Muscle layer of duodenum (tissue), 2 donors: ENCODE measurements at regions not wholly inside any gene's neighbourhood (a gene's known extent, or its start where the extent isn't known, plus 50 kb on each side); places are given as distances from the start of the nearest gene placed in this dataset.

Experiments used
- H3K27ac ChIP-seq: one replicate; pipeline ENCODE4 v1.7.0; 2013; ENCODE audit warnings: mild to moderate bottlenecking, low read length
- H3K27me3 ChIP-seq: one replicate; pipeline ENCODE4 v1.7.0; 2013; ENCODE audit warnings: low read depth, mild to moderate bottlenecking, control low read depth, low read length
- H3K36me3 ChIP-seq, 2 donors: one replicate each; pipeline ENCODE4 v1.7.0; 2013; ENCODE audit warnings: low read length in 2 of 2, control low read depth in 1 of 2, mild to moderate bottlenecking in 1 of 2; ENCODE audit not compliant: insufficient read depth in 2 of 2, control insufficient read depth in 1 of 2
- H3K4me1 ChIP-seq, 2 donors: one replicate each; pipeline ENCODE4 v1.7.0; 2013; ENCODE audit warnings: low read length in 2 of 2, mild to moderate bottlenecking in 2 of 2, control low read depth in 1 of 2, moderate library complexity in 1 of 2; ENCODE audit not compliant: insufficient read depth in 2 of 2, control insufficient read depth in 1 of 2
- H3K4me3 ChIP-seq, 2 donors: one replicate each; pipeline ENCODE4 v1.7.0; 2013; ENCODE audit warnings: low read length in 2 of 2, low read depth in 1 of 2, mild to moderate bottlenecking in 1 of 2
- H3K9me3 ChIP-seq, 2 donors: one replicate each; pipeline ENCODE4 v1.7.0; 2013; ENCODE audit warnings: low read length in 2 of 2, control low read depth in 1 of 2, mild to moderate bottlenecking in 1 of 2; ENCODE audit not compliant: control insufficient read depth in 1 of 2
- donor health status: healthy.

- no peaks in the 10 kb centered on the region for H3K9me3 ChIP-seq
- H3K36me3 ChIP-seq = no peaks in the 10 kb centered on the region
- no peak overlapping the region for H3K27ac ChIP-seq
- H3K4me1 ChIP-seq = peaks cover 0 to 3% of the 10 kb centered on the region in 2 donors
- H3K27me3 ChIP-seq = no peaks in the 10 kb centered on the region
- H3K4me3 ChIP-seq = no peak overlapping the region
Measured at GRCh38 chr5:6937677-6938076, 224.4 kb downstream of the TENT4A start.

GRCh38 chr5:6941631-6942030 is 228.4 kb downstream of the TENT4A start:
- Histone ChIP-seq H3K27ac (no peak overlapping the region), H3K9me3 (no peaks in the 10 kb centered on the region), H3K36me3 (no peaks in the 10 kb centered on the region), H3K4me3 (no peak overlapping the region), H3K4me1 (peaks cover 0 to 3% of the 10 kb centered on the region in 2 donors), H3K27me3 (no peaks in the 10 kb centered on the region)

GRCh38 chr5:6943197-6944112 is 230.2 kb downstream of the TENT4A start:
- no peaks in the 10 kb centered on the region for H3K9me3 ChIP-seq
- H3K4me3 ChIP-seq = no peak overlapping the region
- H3K27ac ChIP-seq = no peak overlapping the region
- H3K27me3 ChIP-seq = no peaks in the 10 kb centered on the region
- H3K36me3 ChIP-seq = no peaks in the 10 kb centered on the region
- H3K4me1 ChIP-seq = no peaks in the 10 kb centered on the region

- Histone ChIP-seq H3K27me3 (no peaks in the 10 kb centered on the region), H3K36me3 (no peaks in the 10 kb centered on the region), H3K27ac (no peak overlapping the region), H3K4me3 (no peak overlapping the region), H3K9me3 (no peaks in the 10 kb centered on the region), H3K4me1 (peaks cover 0 to 5% of the 10 kb centered on the region in 2 donors)
Measured at GRCh38 chr5:6948562-6948961, 235.3 kb downstream of the TENT4A start.

- Histone ChIP-seq H3K4me1 (peaks cover 0 to 5% of the 10 kb centered on the region in 2 donors), H3K27me3 (no peaks in the 10 kb centered on the region), H3K27ac (no peak overlapping the region), H3K9me3 (no peaks in the 10 kb centered on the region), H3K4me3 (no peak overlapping the region), H3K36me3 (no peaks in the 10 kb centered on the region)
Measured at GRCh38 chr5:6949230-6949629, 236.0 kb downstream of the TENT4A start.

- Histone ChIP-seq H3K4me3 (no peak overlapping the region), H3K27ac (no peak overlapping the region), H3K36me3 (no peaks in the 10 kb centered on the region), H3K4me1 (peaks cover 0 to 5% of the 10 kb centered on the region in 2 donors), H3K27me3 (no peaks in the 10 kb centered on the region), H3K9me3 (no peaks in the 10 kb centered on the region)
Measured at GRCh38 chr5:6950250-6950649, 237.0 kb downstream of the TENT4A start.

- no peaks in the 10 kb centered on the region for H3K27me3 ChIP-seq
- no peaks in the 10 kb centered on the region for H3K36me3 ChIP-seq
- H3K9me3 ChIP-seq = no peaks in the 10 kb centered on the region
- H3K27ac ChIP-seq = no peak overlapping the region
- no peak overlapping the region for H3K4me3 ChIP-seq
- peaks cover 0 to 5% of the 10 kb centered on the region in 2 donors for H3K4me1 ChIP-seq
Measured at GRCh38 chr5:6950860-6951259, 237.6 kb downstream of the TENT4A start.

GRCh38 chr5:6961123-6961522 is 247.9 kb downstream of the TENT4A start:
- H3K27ac ChIP-seq = no peak overlapping the region
- no peaks in the 10 kb centered on the region for H3K9me3 ChIP-seq
- no peak overlapping the region for H3K4me3 ChIP-seq
- H3K4me1 ChIP-seq = no peaks in the 10 kb centered on the region
- H3K36me3 ChIP-seq = no peaks in the 10 kb centered on the region
- no peaks in the 10 kb centered on the region for H3K27me3 ChIP-seq

GRCh38 chr5:6961837-6962635 is 248.8 kb downstream of the TENT4A start:
- Histone ChIP-seq H3K27me3 (no peaks in the 10 kb centered on the region), H3K36me3 (no peaks in the 10 kb centered on the region), H3K4me3 (no peak overlapping the region), H3K27ac (no peak overlapping the region), H3K4me1 (no peaks in the 10 kb centered on the region), H3K9me3 (no peaks in the 10 kb centered on the region)

GRCh38 chr5:6976971-6977370 is 263.7 kb downstream of the TENT4A start:
- Histone ChIP-seq H3K9me3 (no peaks in the 10 kb centered on the region), H3K27me3 (no peaks in the 10 kb centered on the region), H3K4me1 (peaks cover 0 to 4% of the 10 kb centered on the region in 2 donors), H3K36me3 (no peaks in the 10 kb centered on the region), H3K4me3 (no peak overlapping the region), H3K27ac (no peak overlapping the region)

- Histone ChIP-seq H3K27ac (no peak overlapping the region), H3K4me1 (peaks cover 0 to 4% of the 10 kb centered on the region in 2 donors), H3K36me3 (no peaks in the 10 kb centered on the region), H3K9me3 (no peaks in the 10 kb centered on the region), H3K4me3 (no peak overlapping the region), H3K27me3 (no peaks in the 10 kb centered on the region)
Measured at GRCh38 chr5:6979061-6979460, 265.8 kb downstream of the TENT4A start.
